HepG2 (cell line): ENCODE measurements at regions not wholly inside any gene's neighbourhood (a gene's known extent, or its start where the extent isn't known, plus 50 kb on each side); places are given as distances from the start of the nearest gene placed in this dataset.

Experiments
- AGO2 ChIP-seq: fragments of 200-400 bp; formaldehyde crosslinking; optimal IDR thresholded peaks from 2 replicates; pipeline ENCODE3; 2017; ENCODE audit warnings: mild to moderate bottlenecking, low read depth, low read length, moderate library complexity
- BRD4 ChIP-seq: sonication (generic); formaldehyde crosslinking; IDR thresholded peaks from 2 replicates; pipeline ENCODE4 v1.4.0; 2020; ENCODE audit warnings: missing genetic modification reagents
- GZF1 ChIP-seq: sonication (generic); formaldehyde crosslinking; IDR thresholded peaks from 2 replicates; pipeline ENCODE4 v1.5.1; 2020; ENCODE audit warnings: mild to moderate bottlenecking, missing genetic modification reagents
- HNRNPLL ChIP-seq: fragments of 200-400 bp; formaldehyde crosslinking; IDR thresholded peaks from 2 replicates; pipeline ENCODE4 v1.6.1; 2017; ENCODE audit warnings: mild to moderate bottlenecking, low read depth, low read length; ENCODE audit not compliant: poor library complexity, severe bottlenecking
- IRF2 ChIP-seq: IDR thresholded peaks from 2 replicates; pipeline ENCODE4 v1.6.1; 2018; ENCODE audit warnings: missing genetic modification reagents, missing compliant biosample characterization
- ISL2 ChIP-seq: sonication (generic); formaldehyde crosslinking; IDR thresholded peaks from 2 replicates; pipeline ENCODE4 v1.5.0; 2020; ENCODE audit warnings: missing genetic modification reagents
- KAT7 ChIP-seq: IDR thresholded peaks from 2 replicates; pipeline ENCODE4 v1.6.1; 2018; ENCODE audit warnings: borderline replicate concordance, missing compliant biosample characterization
- MIER3 ChIP-seq: IDR thresholded peaks from 2 replicates; pipeline ENCODE4 v1.6.1; 2016; ENCODE audit warnings: missing compliant biosample characterization, borderline replicate concordance
- MXI1 ChIP-seq: IDR thresholded peaks from 3 replicates; pipeline ENCODE4 v1.6.1; 2012; ENCODE audit warnings: low read depth, low read length, inconsistent platforms, borderline replicate concordance
- NFIB ChIP-seq: sonication (generic); formaldehyde crosslinking; IDR thresholded peaks from 2 replicates; pipeline ENCODE4 v1.9.0; 2021; ENCODE audit warnings: missing genetic modification reagents, mild to moderate bottlenecking, borderline replicate concordance
- NFYC ChIP-seq: IDR thresholded peaks from 2 replicates; pipeline ENCODE4 v1.6.1; 2016; ENCODE audit warnings: missing genetic modification reagents, missing compliant biosample characterization
- SALL2 ChIP-seq: sonication (generic); formaldehyde crosslinking; IDR thresholded peaks from 2 replicates; pipeline ENCODE4 v1.8.1; 2023; ENCODE audit warnings: mild to moderate bottlenecking, missing genetic modification reagents, inconsistent platforms
- SIN3A ChIP-seq: IDR thresholded peaks from 2 replicates; pipeline ENCODE4 v1.6.1; 2011; ENCODE audit warnings: low read depth, mild to moderate bottlenecking, control low read depth, low read length, borderline replicate concordance
- SP1 ChIP-seq, 2 experiments: fragments of 450-650 bp in 1 of 2; sonication (generic) in 1 of 2; formaldehyde crosslinking in 1 of 2; IDR thresholded peaks; 2 replicates each; pipeline versions ENCODE4 v1.4.0 to v1.6.1; 2016 to 2020; ENCODE audit warnings: missing genetic modification reagents in 1 of 2
- TGIF2 ChIP-seq: IDR thresholded peaks from 2 replicates; pipeline ENCODE4 v1.6.1; 2016; ENCODE audit warnings: control low read depth, missing compliant biosample characterization
- THAP11 ChIP-seq: IDR thresholded peaks from 2 replicates; pipeline ENCODE4 v1.6.1; 2016; ENCODE audit warnings: missing biosample characterization, missing genetic modification reagents
- ZFP62 ChIP-seq: sonication (generic); formaldehyde crosslinking; IDR thresholded peaks from 2 replicates; pipeline ENCODE4 v1.4.0; 2020; ENCODE audit warnings: missing genetic modification reagents
- ZNF230 ChIP-seq: sonication (generic); formaldehyde crosslinking; IDR thresholded peaks from 2 replicates; pipeline ENCODE4 v1.4.0; 2020; ENCODE audit warnings: mild to moderate bottlenecking, missing genetic modification reagents
- ZNF24 ChIP-seq: fragments of 450-650 bp; IDR thresholded peaks from 2 replicates; pipeline ENCODE4 v1.6.1; 2017; ENCODE audit warnings: antibody characterized with exemption, mild to moderate bottlenecking
- ZSCAN31 ChIP-seq: sonication (generic); formaldehyde crosslinking; IDR thresholded peaks from 2 replicates; pipeline ENCODE4 v1.5.0; 2020; ENCODE audit warnings: low read depth, mild to moderate bottlenecking, missing genetic modification reagents
- TF ChIP-seq, protein P1 (sequence below): IDR thresholded peaks from 2 replicates; pipeline ENCODE4 v1.6.1; 2016; ENCODE audit warnings: low read depth, missing genetic modification reagents, missing compliant biosample characterization
- TF ChIP-seq, protein P2 (sequence below): sonication (generic); formaldehyde crosslinking; IDR thresholded peaks from 2 replicates; pipeline ENCODE4 v1.8.0; 2022; ENCODE audit warnings: missing genetic modification reagents, mild to moderate bottlenecking, moderate library complexity, borderline replicate concordance
- TF ChIP-seq, protein P3 (sequence below): IDR thresholded peaks from 2 replicates; pipeline ENCODE4 v1.6.1; 2018; ENCODE audit warnings: missing genetic modification reagents, mild to moderate bottlenecking, missing compliant biosample characterization

GRCh38 chr22:22959147-22959827 lies 71.7 kb downstream of the IGLL5 start (continued):
- TF ChIP-seq, protein P1, sequence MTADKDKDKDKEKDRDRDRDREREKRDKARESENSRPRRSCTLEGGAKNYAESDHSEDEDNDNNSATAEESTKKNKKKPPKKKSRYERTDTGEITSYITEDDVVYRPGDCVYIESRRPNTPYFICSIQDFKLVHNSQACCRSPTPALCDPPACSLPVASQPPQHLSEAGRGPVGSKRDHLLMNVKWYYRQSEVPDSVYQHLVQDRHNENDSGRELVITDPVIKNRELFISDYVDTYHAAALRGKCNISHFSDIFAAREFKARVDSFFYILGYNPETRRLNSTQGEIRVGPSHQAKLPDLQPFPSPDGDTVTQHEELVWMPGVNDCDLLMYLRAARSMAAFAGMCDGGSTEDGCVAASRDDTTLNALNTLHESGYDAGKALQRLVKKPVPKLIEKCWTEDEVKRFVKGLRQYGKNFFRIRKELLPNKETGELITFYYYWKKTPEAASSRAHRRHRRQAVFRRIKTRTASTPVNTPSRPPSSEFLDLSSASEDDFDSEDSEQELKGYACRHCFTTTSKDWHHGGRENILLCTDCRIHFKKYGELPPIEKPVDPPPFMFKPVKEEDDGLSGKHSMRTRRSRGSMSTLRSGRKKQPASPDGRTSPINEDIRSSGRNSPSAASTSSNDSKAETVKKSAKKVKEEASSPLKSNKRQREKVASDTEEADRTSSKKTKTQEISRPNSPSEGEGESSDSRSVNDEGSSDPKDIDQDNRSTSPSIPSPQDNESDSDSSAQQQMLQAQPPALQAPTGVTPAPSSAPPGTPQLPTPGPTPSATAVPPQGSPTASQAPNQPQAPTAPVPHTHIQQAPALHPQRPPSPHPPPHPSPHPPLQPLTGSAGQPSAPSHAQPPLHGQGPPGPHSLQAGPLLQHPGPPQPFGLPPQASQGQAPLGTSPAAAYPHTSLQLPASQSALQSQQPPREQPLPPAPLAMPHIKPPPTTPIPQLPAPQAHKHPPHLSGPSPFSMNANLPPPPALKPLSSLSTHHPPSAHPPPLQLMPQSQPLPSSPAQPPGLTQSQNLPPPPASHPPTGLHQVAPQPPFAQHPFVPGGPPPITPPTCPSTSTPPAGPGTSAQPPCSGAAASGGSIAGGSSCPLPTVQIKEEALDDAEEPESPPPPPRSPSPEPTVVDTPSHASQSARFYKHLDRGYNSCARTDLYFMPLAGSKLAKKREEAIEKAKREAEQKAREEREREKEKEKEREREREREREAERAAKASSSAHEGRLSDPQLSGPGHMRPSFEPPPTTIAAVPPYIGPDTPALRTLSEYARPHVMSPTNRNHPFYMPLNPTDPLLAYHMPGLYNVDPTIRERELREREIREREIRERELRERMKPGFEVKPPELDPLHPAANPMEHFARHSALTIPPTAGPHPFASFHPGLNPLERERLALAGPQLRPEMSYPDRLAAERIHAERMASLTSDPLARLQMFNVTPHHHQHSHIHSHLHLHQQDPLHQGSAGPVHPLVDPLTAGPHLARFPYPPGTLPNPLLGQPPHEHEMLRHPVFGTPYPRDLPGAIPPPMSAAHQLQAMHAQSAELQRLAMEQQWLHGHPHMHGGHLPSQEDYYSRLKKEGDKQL (CRISPR knock-in tag) = no peak
- no peak for TF ChIP-seq NFIB (CRISPR knock-in tag)
- TF ChIP-seq MXI1 = no peak
- 0 out of 2 replicates have a peak, but pooled peaks have one; percentile 35 for TF ChIP-seq THAP11 (CRISPR knock-in tag)
- TF ChIP-seq HNRNPLL = no peak
- TF ChIP-seq ZFP62 = no peak
- TF ChIP-seq SIN3A = no peak
- TF ChIP-seq IRF2 (CRISPR knock-in tag) = no peak
- 0 out of 2 replicates have a peak, but pooled peaks have one; percentile 46 for TF ChIP-seq ZSCAN31 (CRISPR knock-in tag)
- no peak for TF ChIP-seq ZNF230 (CRISPR knock-in tag)
- TF ChIP-seq AGO2 = no peak
- TF ChIP-seq, protein P2, sequence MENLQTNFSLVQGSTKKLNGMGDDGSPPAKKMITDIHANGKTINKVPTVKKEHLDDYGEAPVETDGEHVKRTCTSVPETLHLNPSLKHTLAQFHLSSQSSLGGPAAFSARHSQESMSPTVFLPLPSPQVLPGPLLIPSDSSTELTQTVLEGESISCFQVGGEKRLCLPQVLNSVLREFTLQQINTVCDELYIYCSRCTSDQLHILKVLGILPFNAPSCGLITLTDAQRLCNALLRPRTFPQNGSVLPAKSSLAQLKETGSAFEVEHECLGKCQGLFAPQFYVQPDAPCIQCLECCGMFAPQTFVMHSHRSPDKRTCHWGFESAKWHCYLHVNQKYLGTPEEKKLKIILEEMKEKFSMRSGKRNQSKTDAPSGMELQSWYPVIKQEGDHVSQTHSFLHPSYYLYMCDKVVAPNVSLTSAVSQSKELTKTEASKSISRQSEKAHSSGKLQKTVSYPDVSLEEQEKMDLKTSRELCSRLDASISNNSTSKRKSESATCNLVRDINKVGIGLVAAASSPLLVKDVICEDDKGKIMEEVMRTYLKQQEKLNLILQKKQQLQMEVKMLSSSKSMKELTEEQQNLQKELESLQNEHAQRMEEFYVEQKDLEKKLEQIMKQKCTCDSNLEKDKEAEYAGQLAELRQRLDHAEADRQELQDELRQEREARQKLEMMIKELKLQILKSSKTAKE (CRISPR knock-in tag) = no peak
- TF ChIP-seq NFYC (CRISPR knock-in tag) = no peak
- no peak for TF ChIP-seq SALL2
- TF ChIP-seq GZF1 = no peak
- TF ChIP-seq ISL2 = 0 out of 2 replicates have a peak, but pooled peaks have one; percentile 23
- TF ChIP-seq ZNF24 = 0 out of 2 replicates have a peak, but pooled peaks have one; percentile 20
- no peak for TF ChIP-seq BRD4 (CRISPR knock-in tag)
- TF ChIP-seq MIER3 (CRISPR knock-in tag) = peak; percentile 30; the same call in 1 of the 2 replicates
- TF ChIP-seq KAT7 (CRISPR knock-in tag) = no peak
- TF ChIP-seq, protein P3, sequence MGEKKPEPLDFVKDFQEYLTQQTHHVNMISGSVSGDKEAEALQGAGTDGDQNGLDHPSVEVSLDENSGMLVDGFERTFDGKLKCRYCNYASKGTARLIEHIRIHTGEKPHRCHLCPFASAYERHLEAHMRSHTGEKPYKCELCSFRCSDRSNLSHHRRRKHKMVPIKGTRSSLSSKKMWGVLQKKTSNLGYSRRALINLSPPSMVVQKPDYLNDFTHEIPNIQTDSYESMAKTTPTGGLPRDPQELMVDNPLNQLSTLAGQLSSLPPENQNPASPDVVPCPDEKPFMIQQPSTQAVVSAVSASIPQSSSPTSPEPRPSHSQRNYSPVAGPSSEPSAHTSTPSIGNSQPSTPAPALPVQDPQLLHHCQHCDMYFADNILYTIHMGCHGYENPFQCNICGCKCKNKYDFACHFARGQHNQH (CRISPR knock-in tag) = 0 out of 2 replicates have a peak, but pooled peaks have one; percentile 29
- 0 out of 2 replicates have a peak, but pooled peaks have one; percentile 57 for TF ChIP-seq TGIF2 (CRISPR knock-in tag)
- no peak for TF ChIP-seq SP1 (IDR thresholded peaks at IDR 0.05)
- no peak for TF ChIP-seq SP1 (CRISPR knock-in tag; IDR thresholded peaks at IDR 0.05)
